ENCODE measurements at regions not wholly inside any gene's neighbourhood (a gene's known extent, or its start where the extent isn't known, plus 50 kb on each side); places are given as distances from the start of the nearest gene placed in this dataset.
"Not testable (repeated sequence)": the region's sequence is repeated elsewhere in the genome, so short reads cannot be mapped to it uniquely, and the experiment has no call there.

DNA sequence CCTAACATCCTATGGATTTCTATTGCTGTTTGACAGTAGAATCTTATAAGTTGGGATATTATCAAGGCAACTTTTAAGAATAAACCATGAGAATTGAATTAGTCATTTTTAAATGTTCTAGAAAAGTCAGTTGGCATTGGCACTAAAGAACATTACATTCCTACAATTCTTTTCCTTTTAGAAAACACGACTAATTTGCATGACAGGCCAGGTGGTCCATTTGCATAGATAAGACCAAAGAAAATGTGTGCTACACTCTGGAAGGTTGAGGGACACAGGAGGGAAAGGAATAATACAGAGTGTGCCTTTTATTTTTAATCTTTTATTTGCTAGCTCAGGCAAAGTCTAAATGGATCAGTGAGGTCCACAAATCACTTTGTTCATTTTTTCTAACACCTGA lies 962.3 kb downstream of the EPHA3 start:
- peak; percentile 17 for DNase-seq (ENCODE audit: low spot score)

DNA sequence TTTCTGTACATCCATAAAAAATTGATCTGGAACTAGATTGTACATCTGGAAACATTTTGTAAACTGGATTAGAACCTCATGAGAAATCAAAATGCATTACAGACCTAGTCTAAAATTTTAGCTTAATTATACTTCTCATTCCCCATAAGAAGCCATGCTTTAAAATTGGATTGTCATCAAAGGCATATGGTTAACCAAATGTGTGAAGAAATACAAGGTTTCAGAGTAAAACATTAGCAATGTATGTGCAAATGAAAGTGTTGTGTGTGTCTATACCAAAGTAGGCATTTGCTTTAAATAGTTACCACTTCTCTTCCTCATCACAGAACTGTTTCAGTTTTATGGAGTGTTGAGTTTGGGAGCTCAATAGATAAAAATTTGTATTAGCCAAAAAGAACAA lies 968.7 kb downstream of the EPHA3 start:
- no peak for DNase-seq (ENCODE audit: low spot score)

DNA sequence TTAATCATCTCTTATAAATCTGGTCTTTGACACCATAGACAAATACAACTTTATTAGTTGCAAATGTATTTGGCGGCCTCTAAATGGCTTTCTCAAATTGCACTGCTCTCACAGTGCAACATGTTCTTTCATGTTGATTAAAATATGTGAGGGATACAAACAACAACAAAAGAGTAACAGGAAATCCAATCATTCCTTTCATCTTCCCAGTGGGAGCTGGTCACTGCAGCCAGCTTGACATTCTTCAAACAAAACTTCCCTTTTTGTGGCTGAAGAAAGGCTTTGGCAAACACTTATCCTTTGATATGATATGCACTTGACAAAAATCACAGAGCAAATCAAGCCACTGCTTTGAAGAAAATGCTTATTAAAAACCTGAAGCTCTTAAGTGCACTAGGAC lies 973.6 kb downstream of the EPHA3 start:
- no peak for DNase-seq (ENCODE audit: low spot score)

DNA sequence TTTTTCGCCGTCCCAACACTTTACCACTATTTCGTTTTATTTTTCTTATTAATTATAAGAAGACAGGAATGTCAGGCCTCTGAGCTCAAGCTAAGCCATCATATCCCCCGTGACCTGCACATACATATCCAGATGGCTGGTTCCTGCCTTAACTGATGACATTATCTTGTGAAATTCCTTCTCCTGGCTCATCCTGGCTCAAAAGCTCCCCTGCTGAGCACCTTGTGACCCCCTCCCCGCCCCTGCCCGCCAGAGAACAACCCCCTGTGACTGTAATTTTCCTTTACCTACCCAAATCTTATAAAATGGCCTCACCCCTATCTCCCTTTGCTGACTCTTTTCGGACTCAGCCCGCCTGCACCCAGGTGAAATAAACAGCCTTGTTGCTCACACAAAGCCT lies 978.9 kb downstream of the EPHA3 start:
- not testable (repeated sequence) for DNase-seq (ENCODE audit: low spot score)

DNA sequence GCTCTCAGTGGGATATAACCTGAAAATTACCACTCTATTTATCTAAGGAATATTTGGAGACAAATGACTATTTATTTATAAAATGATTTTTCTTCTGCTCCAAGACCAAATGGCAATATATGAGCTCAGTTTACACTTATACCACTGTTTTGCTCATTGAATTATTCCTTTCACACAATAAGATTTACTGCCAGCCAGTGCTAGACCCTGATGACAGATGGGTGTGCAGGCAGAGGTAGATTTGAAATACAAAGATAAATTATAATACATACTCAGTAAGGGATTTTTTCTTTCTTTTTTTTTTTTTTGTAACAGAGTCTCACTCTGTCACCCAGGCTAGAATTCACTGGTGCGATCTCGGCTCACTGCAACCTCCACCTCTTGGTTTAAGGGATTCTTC lies 980.3 kb downstream of the EPHA3 start:
- no peak for DNase-seq (ENCODE audit: low spot score)

DNA sequence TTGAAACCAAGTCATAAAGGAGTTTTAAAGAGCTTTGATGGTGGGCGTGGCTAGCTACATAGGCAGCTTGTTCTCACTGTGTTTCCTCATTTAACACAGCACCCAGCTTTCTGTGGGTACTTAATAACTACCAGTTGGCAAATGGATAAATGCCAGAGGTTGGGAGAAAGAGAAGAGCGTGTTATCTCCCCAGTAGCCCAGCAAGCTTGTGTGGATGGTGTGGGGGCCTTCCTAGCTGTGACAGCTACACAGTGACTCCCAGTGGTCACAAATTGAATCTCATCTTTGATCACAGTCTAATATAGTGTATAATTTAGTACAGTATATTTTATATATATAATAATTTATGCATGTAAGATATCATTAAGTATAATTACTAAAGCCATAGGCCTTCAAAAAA lies 984.1 kb downstream of the EPHA3 start:
- peak; percentile 42 for DNase-seq (ENCODE audit: low spot score)

DNA sequence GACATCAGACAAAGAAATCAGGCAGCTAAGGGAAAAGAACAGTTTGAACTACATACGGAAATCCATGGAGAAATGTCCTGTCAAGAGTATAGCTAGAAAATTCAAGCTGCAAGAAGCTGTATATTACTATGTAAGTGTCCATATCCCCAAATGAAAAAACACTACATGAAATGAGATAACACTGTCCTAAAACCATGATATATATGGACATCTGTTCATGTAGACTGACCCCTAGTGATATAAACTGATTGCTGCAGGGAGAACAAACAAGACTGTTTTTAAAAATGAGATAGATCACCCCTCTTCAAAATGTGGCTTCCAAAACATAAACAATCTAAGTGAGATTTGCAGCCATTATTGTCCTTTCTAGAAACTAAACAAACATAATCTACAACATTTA lies 985.6 kb downstream of the EPHA3 start:
- no peak for DNase-seq (ENCODE audit: low spot score)

DNA sequence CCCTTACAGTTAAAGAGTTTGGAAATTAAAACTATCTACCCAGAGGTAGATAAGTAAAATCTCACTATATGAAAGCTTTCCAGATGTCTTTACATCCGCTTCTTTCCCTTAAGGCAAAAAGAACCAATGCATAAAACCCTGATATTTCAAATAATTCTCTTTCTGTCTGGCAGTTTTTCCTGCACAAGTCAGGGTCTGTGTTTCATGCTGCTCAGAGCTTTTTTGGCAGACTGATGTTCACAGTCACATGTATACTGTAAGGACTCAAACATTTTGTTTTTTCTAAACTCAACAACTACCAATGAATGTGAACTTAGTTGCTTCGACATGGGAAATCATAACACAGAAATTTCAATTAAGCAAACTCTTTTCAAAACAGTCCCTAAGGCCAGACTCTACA lies 988.4 kb downstream of the EPHA3 start:
- no peak for DNase-seq (ENCODE audit: low spot score)

DNA sequence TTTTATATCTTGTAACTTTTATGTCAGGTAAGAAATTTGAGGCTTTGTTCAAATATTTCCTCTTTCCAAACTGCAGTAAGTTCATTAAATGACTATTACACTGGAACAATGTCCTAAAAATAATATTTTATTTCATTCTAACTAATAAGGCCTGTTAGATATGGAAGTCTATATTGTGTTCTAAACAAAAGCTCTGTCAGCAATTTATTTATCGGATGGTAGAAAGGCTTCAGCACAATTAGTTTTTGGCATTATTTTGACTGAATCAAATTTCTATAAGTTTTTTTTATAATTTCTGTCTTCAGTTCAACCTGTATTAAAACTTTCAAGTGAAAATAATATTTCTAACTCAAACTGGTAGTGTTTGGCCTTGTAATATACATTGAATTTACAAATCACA lies 992.1 kb downstream of the EPHA3 start:
- DNase-seq (ENCODE audit: low spot score): no peak

DNA sequence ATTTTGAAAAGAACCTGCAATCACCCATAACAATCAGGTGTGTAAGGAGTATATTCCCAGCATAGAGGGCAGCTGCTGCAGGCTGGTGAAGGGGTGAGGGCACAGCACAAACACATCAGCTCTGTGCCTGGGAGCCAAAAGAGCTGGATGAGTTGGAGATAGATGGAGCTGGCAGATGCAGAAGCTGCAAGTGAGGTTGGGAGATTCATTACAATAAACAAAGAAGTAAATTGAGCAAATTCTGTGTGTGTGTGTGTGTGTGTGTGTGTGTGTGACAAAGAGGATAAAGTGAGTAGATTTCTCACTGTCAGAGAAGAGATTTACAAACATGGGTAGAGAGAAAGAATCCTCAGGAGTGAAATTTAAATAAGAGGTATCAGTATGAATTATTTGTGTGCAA lies 994.7 kb downstream of the EPHA3 start:
- DNase-seq (ENCODE audit: low spot score): no peak

DNA sequence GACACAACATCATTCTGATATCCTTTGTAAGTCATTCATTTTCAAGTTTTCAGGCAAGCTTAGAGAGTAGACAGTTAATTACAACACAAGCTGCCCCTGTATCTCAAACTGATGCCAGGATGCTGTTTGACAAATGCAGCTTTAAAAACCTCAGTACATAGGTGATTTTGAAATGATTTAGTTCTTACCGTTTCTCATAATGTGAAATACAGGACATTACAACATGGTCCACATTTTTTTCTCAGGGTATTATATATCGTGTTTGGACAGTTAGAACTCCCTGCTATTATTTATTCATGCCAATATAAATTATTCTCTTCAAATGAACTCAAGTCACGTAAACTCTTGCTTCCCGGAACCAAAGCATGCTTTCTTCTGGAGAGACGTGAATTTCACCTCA lies 1013.9 kb downstream of the EPHA3 start:
- DNase-seq (ENCODE audit: low spot score): no peak

DNA sequence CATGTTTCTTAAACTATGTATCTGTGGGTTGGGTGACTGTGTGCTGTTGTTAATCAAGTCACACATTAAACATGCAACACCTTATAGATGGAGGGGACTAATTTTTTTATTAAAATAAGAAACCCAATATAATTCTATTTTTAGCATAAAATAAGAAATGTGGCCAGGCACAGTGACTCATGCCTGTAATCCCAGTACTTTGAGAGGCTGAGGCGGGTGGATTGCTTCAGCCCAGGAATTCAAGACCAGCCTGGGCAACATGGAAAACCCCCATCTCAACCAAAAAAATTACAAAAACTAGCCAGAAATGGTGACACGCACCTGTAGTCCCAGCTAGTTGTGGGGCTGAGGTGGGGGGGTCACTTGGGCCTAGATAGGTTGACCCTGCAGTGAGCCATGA lies 1021.0 kb downstream of the EPHA3 start:
- no peak for DNase-seq (ENCODE audit: low spot score)

DNA sequence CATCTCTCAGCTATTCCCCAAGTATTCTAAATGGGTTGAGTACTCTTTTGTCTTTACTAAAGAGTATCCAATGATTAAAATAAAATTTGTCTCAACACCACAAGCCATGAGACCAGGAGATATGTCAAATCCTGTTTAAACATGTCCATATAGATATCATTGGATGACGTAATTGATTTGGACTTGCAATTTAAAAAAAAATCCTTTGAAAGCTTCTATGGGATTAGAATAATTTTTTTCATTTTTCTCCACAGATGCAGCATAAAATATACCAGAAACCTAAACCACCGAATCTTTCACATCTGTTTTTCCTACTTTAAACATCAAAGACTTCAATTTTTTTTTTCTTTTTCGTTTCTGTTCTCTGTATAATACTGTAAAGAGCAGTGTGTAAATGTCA lies 1022.3 kb downstream of the EPHA3 start:
- no peak for DNase-seq (ENCODE audit: low spot score)

DNA sequence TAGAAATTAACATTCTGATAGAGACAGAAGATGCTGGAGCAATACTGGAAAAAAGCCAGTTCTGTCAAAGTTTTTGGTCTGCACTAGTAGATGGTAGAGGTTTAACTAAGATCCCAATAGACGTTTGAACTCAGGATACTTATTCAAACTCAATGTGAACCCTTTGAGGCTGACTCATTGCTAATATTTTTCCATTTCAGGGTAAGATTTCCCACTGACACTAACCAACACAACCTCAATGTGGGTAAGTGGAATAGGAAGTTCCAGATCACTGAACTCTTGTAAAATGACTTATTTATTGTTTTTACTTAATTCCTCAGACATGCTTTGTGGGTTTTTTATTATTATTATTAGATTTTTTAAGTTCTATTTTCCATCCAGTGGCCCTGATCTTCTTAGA lies 1024.8 kb downstream of the EPHA3 start:
- no peak for DNase-seq (ENCODE audit: low spot score)

DNA sequence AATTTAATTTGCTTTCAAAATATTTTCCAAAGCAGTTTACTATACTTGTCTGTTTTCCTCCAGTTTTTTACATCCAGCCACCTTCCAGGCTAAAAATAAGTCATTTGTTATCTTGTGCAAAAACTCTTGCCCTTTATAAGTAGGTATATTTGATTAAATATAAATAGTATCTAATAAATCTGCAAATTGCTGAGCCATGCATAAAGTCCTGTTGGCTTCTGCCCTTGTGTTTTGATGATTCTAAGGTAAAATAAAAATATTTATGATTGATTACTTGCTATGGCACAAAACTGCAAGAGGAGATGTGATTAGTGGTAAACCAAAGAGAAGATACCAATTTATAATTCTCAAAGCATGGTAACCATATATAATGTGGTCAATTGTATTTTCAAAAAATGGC lies 1026.7 kb downstream of the EPHA3 start:
- DNase-seq (ENCODE audit: low spot score): no peak

DNA sequence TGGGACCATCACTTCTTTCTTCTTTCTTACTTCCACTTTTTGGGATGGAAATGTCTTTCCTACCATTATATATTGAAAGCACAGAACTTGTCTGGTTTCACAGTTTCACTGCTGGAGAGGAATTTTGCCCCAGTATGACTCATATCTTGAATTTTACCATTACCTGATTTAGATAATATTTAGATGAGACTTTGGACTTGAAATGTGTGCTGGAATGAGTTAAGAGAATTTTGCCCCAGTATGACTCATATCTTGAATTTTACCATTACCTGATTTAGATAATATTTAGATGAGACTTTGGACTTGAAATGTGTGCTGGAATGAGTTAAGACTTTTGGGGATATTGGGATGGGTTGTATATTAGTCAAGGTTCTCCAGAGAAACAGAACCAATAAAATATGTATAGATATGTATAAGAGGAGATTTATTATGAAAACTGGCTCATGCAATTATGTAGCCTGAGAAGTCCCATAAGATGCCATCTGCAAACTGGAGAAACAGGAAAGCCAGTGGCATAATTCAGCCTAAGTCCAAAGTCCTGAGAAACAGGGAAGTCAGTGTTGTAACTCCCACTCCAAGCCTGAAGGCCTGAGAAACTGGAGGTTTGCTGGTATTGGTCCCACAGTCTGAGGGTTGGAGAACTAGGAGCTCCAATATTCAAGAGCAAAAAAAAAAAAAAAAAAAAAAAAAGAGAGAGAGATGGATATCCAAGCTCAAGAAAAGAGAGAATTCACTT lies 1029.2 kb downstream of the EPHA3 start:
- no peak for DNase-seq (ENCODE audit: low spot score)

DNA sequence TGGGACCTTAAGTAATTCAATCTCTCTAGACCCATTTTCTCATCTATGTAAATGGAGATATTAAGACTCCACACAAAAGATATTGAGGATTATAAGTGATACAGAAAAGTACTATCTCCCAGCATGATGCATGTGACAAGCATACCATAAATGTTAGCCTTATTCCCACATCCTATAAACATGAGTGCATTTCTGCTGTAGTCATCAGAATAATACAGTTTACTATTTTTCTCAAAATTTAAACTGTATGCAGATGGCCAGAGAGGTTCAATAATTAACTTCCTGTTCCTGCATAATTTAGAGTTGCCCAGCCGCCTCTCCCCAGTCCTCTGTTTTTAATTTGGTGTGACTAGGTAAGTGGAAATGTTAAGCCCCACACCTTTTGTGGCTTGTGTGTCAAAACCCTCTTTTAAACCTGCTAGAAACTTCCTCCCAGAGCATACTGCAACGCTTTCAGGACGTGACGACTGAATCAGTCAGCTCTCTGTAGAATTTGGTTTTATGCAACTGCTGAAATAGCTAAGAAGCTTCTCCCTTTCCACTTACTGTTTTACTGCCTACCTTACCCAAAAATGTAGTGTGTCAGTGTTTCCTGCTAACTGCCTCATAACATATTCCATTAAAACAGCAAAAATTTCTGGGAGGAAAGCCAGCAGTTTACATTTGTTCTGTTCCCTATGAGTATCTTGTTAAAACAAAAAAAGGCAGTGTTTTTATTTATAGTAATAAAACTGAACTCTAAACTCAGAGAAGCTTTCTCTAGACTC lies 1037.9 kb downstream of the EPHA3 start:
- DNase-seq (ENCODE audit: low spot score): no peak

DNA sequence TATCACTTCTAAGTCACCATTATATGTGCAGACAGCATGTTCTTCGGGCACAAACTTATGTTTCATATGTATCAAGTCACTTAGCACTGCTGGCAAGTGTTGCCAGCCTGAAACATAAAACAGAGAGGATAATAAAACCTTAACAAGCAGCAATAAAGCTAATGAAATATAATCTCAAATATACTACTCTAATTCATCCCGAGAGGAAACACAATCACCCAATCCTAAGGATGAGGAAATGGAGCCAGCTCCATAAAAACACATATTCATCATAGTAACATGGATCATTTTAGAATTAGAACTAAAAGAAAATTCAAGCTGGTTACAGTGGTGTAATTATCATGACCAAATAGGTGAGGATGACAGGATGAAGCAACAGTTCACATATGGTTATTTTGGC lies 1072.7 kb downstream of the EPHA3 start:
- DNase-seq (ENCODE audit: low spot score): no peak

DNA sequence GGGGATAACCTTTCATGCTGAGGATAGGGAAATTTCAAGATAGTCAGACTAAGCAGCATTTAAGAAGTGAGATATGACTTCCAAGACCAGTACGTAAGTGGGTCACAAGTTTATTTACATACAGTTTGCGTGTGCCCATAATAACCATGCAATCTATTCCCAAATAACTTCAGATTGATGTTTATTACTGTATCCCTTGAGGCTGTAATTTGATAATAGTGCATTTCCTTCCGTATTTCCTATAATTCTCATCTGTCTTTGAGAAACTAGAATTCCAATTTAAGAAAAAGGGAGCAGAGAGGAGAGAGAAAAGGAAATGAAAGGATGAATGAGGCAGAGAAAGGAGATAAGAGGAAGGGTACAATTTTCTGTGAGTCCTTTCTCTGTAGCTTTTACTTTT lies 1073.1 kb downstream of the EPHA3 start:
- no peak for DNase-seq (ENCODE audit: low spot score)

DNA sequence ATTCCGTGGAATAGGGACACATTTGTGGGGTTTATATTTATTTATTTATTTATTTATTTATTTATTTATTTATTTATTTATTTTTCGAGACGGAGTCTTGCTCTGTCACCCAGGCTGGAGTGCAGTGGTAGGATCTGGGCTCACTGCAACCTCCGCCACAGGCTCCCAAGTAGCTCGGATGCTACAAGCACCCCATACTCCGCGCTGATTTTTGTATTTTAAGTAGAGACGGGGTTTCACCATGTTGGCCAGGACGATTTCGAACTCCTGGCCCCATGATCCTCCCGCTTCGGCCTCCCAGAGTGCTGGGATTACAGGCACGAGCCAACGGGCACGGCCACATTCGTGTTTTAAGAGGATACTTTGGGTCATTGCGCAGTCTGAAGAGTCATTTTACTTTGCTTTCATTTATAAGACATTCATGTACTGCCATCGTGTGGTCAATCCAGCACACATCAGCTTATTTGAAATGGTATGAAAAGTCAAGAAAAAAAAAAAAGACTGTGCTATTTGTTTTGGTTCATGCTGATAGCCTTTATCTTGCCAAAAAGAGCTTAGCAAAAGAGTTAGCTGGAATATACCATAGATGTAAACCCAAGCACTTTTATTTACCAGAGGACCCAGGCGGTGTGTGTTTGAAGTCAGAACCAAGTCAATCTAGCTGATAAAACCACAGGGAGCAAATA lies 1075.0 kb downstream of the EPHA3 start:
- DNase-seq (ENCODE audit: low spot score): peak; percentile 10

DNA sequence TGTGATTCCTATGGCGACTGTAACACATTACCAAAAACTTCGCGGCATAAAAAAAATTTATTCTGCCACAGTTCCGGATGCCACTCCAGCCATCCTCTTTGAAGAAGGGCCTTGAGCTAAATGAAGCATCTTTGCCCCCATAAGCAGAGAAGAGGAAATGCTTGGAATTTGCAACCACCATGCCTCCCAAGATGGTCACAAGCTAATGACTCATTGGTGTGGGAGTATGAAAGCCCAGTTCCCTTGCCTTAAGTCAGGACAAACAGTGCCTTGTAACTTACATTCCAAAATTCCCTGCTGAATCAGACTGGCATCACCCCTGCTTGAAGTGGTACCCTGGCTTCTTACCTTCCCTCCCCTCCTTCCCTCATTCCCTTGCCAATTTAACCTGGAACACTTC lies 1077.4 kb downstream of the EPHA3 start:
- no peak for DNase-seq (ENCODE audit: low spot score)

DNA sequence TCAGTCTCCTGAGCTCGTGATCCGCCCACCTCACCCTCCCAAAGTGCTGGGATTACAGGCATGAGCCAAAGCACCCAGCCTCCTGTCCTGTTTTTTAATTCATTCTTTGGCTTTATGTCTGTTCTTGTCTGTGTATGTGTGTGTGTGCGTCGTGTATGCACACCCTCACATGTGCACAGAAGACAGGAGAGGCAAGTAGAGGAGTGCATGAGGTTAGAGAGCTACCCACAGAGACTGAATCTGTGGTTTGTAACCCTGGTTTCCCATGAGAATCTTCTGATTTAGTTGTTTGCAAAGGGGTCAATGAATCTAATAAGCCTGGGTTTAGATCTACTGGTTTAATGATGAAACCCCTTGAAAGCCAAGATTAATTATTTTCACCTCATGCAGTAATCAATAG lies 1090.0 kb downstream of the EPHA3 start:
- DNase-seq (ENCODE audit: low spot score): not testable (repeated sequence)

DNA sequence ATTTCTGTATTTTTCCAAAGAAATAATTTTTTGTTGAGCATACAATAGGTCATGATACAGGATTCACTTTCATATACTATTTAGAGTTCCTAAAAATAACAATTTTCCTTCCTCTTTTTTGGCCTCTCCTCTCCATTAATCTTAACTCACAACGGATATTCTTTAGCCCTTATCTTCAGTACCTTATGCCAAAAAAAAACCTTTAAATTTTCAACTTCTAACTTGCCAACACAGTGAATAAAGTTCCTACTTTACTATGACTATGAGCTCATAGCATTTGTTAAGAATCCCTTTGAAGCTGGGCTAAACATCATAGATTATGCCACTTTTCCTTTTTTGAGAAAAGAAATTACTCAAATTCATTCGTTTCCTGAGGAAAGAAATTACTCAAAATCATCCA lies 1095.5 kb downstream of the EPHA3 start:
- DNase-seq (ENCODE audit: low spot score): not testable (repeated sequence)

Measured in iPS-NIHi11 (cell line).